GM23338 (cell line): ENCODE measurements at regions not wholly inside any gene's neighbourhood (a gene's known extent, or its start where the extent isn't known, plus 50 kb on each side); places are given as distances from the start of the nearest gene placed in this dataset.

Experiments used
- CREB1 ChIP-seq: fragments of 250-450 bp; sonication (Bioruptor Pico); IDR thresholded peaks from 2 replicates; pipeline ENCODE4 v1.5.0; 2020; ENCODE audit warnings: low read depth, mild to moderate bottlenecking, moderate library complexity
- EZH2 ChIP-seq: fragments of 200-600 bp; sonication (generic); IDR thresholded peaks from one replicate; pipeline ENCODE4 v1.8.0; 2017; ENCODE audit warnings: antibody characterized with exemption, mild to moderate bottlenecking, low read depth; ENCODE audit not compliant: unreplicated experiment
- EZH2phosphoT487 ChIP-seq: fragments of 200-600 bp; sonication (generic); IDR thresholded peaks from one replicate; pipeline ENCODE4 v1.8.1; 2018; ENCODE audit warnings: antibody characterized with exemption; ENCODE audit not compliant: unreplicated experiment
- POLR2AphosphoS5 ChIP-seq: IDR thresholded peaks from 2 replicates; pipeline ENCODE4 v1.6.1; 2016; ENCODE audit warnings: antibody characterized with exemption, low read depth
- TF ChIP-seq, protein P1 (sequence below), 2 experiments: fragments of 200-600 bp in 1 of 2; sonication (generic) in 1 of 2; conservative IDR thresholded peaks; 2 replicates each; pipeline versions ENCODE4 v1.5.1 to v1.6.1; 2016 to 2017; ENCODE audit warnings: antibody characterized with exemption in 2 of 2, low read depth in 2 of 2, mild to moderate bottlenecking in 2 of 2, moderate library complexity in 1 of 2

DNA sequence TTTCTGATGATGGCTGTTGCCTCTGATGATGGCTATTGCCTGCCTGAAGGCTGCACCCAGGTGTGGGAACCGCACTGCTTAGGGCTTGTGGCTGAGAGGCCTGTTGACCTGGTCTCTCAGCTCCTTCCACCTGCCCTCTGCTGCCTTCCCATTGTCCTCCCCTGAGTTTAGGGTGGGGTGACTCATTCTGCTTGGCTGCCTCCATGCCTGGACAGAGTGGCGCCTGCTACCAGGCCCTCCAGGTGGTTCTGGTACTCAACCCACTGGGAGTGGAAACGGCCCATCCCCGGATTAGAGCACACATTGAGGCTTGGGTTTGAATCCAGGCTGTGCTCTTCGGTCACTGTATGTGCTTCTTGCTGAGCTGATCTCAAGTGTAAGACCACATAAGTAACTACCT is 120.6 kb downstream of the SEM1 start:
- TF ChIP-seq, protein P1, sequence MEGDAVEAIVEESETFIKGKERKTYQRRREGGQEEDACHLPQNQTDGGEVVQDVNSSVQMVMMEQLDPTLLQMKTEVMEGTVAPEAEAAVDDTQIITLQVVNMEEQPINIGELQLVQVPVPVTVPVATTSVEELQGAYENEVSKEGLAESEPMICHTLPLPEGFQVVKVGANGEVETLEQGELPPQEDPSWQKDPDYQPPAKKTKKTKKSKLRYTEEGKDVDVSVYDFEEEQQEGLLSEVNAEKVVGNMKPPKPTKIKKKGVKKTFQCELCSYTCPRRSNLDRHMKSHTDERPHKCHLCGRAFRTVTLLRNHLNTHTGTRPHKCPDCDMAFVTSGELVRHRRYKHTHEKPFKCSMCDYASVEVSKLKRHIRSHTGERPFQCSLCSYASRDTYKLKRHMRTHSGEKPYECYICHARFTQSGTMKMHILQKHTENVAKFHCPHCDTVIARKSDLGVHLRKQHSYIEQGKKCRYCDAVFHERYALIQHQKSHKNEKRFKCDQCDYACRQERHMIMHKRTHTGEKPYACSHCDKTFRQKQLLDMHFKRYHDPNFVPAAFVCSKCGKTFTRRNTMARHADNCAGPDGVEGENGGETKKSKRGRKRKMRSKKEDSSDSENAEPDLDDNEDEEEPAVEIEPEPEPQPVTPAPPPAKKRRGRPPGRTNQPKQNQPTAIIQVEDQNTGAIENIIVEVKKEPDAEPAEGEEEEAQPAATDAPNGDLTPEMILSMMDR (conservative IDR thresholded peaks at IDR 0.05; ENCODE audit: low read depth in 2 of 2): no peak
- TF ChIP-seq EZH2 (no peak), EZH2phosphoT487 (no peak), POLR2AphosphoS5 (no peak), CREB1 (CRISPR knock-in tag) (no peak)
